DMS153 treated with DMSO at 0.1 percent for 48 hours (cell line): ENCODE measurements at regions not wholly inside any gene's neighbourhood (a gene's known extent, or its start where the extent isn't known, plus 50 kb on each side); places are given as distances from the start of the nearest gene placed in this dataset.

ENCODE experiments used
- DNase-seq: peaks from one replicate; lab custom pipeline; 2025; ENCODE audit not compliant: unreplicated experiment; lab: John Stamatoyannopoulos, UW

DNA sequence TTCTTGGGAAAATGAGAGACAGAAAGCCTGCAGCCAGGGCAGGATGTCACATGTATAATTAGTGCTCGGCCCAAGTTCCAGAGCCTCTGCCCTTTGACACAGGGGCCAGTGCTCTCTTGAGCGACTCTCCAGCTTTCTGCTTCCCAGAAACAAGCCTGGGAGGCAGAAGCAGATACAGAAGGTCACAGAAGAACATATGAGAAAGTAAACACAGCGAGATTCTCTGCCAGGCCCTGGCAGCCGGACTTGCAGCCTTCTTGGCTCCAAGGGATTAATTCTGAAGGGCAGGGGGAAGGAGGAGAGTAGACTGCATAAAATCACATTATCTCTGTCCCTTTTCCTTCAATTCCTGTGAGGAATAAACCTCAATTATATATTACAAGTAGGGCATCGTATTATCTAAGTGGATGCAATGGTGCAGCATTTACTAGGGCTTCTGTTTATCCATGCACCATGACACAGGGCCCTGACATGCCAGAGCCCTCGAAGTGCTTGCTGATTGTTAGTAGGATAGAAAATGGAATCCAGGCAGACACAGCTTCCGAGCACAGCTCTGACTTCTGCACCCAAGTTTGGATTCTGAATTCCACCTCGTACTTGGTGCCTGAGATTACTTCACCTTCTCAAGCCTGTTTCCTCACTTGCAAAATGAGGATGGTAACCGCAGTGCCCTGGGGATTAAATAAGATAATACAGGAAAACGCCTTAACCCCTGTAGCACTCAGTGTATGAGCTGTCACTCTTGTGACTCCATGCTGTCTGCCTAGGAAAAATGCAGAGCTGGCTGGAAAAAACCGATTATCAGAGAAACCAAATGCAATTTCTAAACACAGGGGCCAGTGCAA lies 536.5 kb downstream of the TNS3 start:
- no peak for DNase-seq

DNA sequence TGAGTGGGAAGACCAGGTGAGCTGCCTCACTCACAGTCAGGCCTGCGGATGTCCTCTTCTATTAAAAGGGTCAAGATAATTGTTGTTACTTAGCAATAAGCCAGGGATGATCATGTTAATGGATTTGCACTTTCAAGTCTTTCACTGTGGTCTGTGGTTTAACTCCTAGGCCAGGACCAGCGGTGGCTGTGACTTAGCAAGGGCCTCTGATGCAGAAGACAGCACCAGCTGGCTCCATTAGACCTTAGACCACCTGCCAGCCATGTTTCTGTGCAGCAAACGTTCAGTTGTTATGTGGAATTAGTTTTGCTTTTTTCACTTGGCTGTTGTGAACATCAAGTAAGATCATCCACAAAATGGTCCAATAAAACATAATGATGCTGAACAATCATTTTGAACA lies 537.3 kb downstream of the TNS3 start:
- DNase-seq: no peak

DNA sequence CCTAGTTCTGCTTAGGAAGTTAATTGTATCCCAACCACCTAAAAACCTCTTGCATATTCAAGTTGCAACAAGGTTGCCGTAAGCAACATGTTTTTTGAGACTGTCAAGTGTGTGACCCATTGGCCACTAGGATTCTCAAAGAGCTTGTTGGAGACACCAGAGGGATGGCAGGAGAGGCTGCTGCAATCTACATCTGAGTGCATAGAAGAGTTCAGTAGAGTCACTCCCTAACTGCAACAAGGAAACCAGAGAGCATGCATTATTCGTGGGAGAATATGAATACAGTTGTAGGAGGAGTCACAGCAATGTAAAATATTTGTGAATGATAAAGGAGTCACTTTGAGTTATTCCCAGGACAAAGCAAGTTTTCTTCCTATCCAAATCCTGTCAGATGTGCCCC lies 538.6 kb downstream of the TNS3 start:
- no peak for DNase-seq

DNA sequence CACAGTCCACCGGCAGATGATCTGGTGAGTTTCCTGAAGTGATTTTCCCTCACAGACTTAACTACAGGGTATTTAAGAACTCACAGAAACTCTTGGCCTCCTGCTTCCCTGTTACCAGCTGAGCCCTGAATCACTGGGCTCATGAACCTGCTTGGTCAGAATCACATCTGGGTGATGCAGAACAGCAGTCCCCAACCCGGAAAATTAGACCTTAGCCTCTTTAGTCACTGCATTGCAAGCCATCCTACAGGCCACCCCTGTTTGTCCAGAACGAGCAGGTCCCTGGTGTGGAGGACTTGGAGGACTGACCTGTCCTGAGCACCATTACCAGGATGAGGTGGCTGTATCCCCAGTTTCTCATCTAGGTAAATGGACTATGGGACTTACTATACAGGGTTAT lies 539.2 kb downstream of the TNS3 start:
- no peak for DNase-seq

DNA sequence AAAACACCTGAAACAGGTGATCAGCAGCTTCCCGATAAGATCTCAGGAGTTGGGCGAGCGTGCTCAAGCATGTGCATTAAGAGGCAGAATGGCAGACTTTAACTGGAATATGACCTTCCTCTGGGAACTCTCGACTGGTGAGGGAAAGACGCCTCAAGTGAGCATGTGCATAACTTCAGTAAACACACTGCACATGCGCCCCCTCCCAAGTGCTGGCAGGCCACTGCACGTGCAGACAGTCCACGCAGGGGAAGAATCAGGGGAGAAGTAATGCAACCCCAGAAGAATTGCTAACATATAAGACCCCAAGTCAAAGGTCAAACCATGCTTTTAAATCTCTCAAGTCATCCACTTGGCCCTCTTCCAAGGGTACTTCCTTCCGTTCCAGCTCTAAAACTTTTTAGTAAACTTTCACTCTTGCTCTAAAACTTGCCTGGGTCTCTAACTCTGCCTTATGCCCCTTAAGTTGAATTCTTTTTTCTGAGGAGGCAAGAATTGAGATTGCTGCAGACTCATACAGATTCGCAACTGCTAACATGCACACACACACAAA lies 541.0 kb downstream of the TNS3 start:
- DNase-seq: no peak

DNA sequence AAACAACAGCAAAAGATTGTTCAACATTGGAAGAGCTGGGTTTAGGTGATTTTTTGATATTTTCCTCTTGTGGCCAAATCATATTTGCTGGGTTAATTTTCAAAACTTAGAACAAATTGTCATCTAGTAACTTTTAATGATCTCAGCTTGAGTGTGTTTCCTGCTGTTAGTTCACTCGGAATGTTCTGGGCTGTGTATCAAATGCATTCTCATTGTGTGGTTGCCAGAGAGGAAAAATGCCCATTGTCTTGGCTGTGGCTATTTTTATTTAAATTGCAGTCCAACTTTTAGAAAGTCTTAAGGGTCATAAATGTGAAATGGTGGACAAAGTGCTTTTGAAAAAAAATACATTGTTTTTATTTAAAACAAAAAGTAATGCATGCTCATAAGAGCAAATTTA lies 542.0 kb downstream of the TNS3 start:
- no peak for DNase-seq

DNA sequence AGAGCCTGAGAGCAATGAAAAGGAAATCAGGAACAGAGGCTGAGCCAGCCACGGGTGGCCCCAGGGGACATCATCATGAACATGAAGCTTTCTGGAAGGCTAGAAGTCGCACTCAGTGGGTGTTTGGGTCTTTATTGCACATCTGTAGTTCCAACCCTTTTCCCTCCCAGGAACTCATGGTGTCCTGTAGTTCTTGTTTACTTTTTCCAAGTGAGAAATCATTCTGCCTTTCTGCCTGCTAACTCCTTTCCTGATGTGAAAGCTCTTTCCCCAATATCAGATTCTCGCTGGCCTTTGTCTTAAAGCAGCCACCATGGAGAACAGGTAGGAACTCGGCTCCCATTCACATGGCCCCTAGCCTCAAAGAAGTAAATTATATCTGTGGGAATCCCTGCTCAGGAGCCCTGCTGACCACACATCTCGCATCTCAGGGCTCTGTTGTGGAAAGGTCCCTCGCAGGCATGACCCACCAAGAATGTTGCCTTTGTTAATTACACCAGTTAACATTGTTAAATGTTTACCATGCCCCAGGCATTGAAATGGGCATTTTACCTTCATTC lies 542.7 kb downstream of the TNS3 start:
- no peak for DNase-seq

DNA sequence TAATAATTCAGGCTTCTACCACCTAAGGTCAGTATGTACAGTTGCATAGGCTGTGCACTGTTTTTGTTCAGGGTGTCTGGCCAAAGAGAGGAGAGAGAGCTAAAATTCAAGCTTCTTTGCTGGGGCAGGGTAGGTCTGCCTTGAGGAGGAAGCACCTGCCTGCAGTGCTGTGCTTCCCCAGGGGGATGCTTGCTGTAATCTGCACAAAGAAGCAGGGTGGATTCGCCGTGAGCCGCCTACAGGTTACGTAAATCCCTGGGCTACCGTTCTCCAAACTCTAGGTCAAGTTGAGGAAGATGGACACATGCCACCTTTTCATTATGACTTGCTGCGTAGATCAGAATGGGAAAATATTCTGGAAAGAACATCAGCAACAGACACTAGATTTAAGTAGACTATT lies 543.3 kb downstream of the TNS3 start:
- no peak for DNase-seq

DNA sequence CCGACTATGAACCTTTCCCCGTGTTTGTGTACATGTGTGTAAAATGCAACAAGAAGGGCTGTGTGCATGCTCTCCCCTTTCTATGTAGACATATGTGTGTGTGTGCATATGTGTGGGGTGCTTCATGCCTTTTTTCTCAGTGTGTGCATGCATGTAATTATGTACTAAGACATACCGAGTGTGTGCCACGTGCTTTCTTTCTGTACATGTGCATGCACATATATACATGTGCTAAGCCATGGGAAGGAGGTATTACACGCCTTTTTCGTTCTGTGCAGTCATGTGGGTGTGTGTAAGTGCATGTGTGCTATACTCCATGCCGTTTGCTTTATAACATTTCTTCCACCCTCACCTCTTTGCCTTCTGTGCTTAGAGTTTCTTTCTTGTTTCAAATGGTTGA lies 544.3 kb downstream of the TNS3 start:
- no peak for DNase-seq

DNA sequence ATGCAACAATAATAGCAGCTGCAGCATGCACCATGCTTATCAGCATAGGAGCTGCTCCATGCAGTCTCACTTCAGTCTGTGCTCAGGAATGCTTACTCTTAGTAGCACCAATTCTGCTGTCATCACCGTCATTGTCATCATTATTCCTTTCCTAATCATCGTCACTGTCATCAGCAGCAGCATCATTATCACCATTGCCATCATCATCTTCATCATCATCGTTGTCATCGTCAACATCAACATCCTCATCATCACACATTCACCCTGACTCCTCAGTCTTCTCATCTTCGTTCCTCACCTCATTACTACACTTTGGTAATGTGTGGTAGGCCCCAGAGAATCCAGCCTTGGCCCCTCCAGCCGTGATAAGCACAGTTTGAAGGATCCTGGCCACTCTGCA lies 545.0 kb downstream of the TNS3 start:
- DNase-seq: no peak

DNA sequence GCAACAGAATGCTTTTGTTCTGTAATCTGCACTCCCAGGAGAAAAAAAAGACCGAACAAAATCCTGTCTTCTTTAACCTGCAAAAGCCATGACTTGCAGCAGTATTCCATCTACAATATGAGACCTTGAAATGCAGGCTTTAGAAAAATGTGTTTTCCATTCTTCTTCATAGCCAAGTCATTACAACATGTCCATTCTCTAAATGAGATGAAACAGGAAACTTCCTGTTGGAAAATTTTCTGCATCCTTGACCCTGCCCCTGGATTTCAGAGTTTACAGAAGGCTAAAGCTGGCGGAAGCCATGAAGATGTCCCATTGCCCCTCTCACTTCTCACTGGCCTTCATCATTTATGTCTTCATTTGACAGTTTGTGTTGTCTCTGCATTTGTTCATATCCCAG lies 546.4 kb downstream of the TNS3 start:
- no peak for DNase-seq

DNA sequence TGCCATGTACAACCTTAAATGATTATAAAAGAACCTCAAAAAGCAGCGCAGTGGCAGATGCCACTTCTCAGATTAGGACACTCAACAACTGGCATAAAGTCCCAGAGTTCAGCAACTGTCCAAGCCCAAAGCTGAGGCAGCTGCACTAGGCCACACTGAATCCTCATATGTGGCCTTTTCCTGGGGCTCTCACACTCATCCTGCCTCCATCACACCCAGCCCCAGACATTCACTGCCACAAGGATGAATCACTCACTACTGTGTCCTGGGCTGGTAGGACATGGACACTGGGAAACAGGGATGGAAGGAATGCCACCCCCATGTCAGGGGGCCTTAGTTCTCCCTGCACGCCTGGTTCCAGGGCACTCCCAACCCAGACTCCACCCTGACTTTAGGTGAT lies 547.7 kb downstream of the TNS3 start:
- no peak for DNase-seq

DNA sequence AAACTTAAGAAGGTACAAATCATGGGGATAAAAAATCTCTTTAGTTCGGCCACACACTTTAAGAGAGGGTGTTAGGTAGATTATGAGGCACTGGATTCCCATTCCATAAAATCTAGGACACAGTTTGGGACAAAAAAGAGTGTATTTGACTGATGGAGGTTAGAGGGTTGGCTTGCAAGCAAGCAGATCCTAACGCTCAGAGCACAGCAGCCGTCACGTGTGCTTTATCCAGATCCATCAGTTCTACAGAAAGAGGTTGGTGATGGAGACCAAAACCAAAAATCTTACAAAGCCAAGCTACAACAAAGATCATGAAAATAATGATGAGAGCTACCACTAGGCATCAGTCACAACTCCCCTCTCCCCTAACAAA lies 549.4 kb downstream of the TNS3 start:
- DNase-seq: no peak

DNA sequence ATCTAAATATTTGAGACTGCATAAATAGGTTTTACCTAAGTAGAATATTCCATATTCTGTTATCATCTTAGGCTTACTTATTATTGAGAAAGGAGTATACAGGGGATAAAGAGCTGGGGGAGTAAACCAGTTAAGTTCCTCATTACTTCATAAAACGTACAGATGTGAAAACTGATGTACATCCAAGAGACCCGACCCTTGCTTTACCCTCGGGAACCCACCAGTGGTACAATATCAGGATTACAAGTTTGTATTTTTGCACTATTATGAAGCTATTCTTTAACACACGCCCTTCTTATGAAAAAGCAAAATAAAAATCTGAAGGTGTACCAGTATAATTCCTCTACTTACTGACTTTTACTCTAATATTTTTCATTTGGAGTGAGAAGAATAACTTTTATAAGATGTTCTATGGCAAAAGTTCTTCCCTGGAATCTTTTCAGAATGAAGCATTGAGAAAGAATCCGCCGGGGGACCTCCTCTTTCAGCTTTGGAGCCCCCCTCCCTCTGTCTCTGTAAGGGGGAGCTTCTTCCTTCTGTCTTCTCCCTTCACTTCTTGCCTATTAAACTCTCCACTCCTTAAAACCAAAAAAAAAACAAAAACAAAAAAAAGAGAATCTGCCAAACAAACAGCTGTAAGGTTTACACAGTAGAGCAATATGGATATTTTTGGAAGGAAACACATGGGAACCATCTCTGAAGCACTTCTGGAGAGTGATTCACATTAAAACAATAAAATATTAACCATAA lies 550.0 kb downstream of the TNS3 start:
- DNase-seq: no peak

DNA sequence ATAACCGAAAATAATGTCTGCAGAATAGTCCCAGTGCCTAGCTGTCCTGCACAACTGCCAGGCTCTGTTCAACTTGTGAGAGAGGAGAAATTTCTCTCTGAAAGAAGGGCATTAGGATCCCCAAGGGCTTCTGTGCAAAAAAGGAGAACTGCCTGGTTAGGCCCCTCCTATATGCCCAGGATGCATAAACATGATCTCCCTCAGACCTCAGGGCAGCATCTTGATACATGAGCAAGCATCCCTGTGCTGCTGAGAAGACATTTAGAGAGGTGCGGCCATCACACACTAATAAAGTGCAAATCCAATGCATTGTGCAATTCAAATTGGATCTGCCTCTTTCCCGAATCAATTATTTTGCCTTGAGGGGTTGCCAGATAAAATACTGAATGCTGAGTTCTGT lies 553.6 kb downstream of the TNS3 start:
- no peak for DNase-seq

DNA sequence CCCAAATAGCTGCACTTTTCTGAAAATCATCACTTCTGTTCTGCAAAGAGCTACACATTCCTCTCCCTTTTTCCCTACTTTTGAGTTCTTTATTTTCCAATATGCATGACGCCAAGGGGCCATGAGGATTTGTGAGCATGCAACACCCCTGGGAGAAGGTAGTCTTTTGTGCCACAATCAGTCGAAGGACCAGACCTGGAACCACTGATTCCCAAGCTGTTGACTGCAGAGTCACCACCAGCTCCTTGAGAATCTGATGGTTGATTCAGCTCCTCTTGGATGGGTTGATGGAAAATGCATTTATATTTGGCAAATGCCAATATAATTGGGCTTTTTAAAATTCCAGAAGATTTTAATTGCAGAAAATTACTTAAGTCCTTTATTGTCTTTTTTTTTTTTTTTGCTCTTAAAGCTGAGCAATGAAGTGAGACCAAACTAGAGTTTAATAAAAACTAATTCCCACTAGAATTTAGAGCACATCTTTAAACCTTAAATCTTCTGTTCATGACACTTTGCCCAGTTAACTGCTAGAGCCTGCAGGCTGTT lies 554.1 kb downstream of the TNS3 start:
- DNase-seq: no peak

DNA sequence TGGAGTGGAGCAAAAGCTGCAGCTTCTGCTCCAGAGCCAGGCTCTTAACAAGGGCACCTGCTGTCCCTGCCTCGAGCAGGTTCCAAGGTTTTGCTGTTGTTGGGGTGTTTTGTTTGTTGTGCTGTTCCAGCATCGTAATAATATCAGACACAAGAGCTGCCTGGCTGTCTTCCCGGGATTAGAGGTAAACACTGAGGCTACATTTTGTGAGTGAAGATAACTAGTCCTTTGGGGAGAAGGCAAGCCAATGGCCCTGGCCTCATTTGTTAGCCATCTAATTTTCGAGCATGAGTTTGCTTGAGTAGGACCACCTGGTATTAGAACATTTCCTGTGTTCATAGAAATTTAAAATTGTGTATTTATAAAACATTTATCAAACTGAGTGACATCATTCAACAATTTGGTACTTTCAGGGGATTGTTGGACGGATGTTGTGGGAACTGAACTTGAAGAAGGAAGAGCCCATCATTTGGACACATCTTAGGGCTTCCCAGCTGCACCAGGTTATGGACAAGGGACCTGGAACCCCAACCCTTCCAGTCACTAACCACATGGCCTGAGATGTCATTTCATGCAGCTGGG lies 555.0 kb downstream of the TNS3 start:
- DNase-seq: peak; percentile 74

DNA sequence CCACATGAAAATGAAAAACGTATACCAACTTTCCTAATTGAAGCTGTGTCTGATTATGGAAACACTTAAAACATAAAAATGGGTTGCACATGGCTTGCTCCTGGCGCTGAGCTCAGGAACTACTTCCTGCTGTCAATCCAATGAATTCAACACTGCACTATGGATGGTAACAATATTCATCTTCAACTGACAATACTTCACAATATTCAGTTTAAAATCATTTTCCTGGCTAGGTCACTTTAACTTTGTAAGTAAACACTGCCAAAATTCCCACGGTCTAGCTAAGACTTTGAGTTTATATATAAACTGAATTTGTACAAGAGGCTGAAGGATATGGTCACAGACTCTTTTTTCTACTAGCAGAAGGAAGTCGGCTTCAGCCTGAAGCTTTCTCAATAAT lies 556.9 kb downstream of the TNS3 start:
- DNase-seq: no peak

DNA sequence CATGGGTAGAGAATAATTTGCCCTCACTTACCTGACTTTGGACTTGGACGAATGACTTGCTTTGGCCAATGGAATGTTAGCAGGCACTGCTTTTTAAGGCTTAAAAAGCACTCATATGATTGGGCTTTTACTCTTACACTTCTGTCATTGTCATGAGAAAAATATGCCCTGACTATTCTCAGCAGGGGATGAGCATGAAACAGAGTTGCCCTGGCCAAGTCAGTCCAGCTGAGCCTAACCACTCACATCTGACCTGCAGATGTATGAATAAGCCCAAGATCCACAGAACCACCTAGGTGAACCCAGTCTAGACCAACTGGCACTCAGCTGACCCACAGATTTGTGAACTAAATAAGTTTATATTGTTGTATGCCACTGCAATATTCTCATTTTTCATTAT lies 573.5 kb downstream of the TNS3 start:
- DNase-seq: no peak

DNA sequence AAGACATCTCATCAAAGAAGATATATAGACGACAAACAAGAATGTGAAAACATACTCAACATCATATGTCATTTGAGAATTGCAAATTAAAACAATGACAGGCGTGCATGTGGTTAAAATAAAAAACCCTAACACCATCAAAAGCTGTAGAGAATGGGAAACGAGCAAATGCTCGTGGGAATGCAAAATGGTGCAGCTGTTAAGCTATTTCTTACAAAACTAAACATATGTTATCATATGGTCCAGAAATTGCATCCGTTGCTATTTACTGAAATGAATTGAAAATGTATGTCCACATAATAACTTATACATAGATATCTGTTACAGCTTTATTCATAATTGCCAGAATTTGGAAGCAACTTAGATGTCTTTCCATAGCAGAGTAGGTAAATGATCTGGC lies 574.4 kb downstream of the TNS3 start:
- no peak for DNase-seq

DNA sequence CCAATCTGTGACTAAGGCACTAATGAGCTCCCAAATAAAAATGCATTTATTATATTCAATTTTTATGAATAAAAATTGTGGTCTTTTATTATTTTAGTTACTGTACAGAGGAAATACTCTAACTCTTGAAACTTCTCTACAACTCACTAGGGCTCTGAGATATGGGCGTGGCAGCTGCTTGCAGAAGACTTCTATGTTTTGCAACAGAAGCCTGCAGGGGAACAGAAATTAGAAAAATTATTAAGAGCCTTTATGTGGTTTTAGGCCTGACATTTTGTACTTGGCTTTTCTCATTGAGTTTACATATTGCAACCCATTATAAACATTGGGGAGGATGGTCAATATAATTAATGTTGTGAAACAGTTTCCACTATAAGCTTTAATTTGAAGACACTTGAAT lies 581.4 kb downstream of the TNS3 start:
- DNase-seq: no peak
